Right lobe of liver (tissue), 4 donors: ENCODE measurements at regions not wholly inside any gene's neighbourhood (a gene's known extent, or its start where the extent isn't known, plus 50 kb on each side); places are given as distances from the start of the nearest gene placed in this dataset.

Experiments
- POLR2A ChIP-seq: fragments of 450-650 bp; IDR thresholded peaks from one replicate; pipeline ENCODE4 v1.6.1; 2017; ENCODE audit warnings: antibody characterized with exemption, mild to moderate bottlenecking
- TF ChIP-seq, protein P1 (sequence below), 4 donors: fragments of 200-600 bp in 3 of 4; fragments of 450-650 bp in 1 of 4; IDR thresholded peaks; one replicate each; pipeline versions ENCODE4 v1.5.1 to v1.8.0; 2016 to 2022; ENCODE audit warnings: antibody characterized with exemption in 4 of 4, mild to moderate bottlenecking in 2 of 4
- donor health status: DM: no; HTN: no; CAD: no.
- donor health status: DM: no; HTN: no; CAD: no.
- donor health status: DM: no; HTN: yes; CAD: no.

DNA sequence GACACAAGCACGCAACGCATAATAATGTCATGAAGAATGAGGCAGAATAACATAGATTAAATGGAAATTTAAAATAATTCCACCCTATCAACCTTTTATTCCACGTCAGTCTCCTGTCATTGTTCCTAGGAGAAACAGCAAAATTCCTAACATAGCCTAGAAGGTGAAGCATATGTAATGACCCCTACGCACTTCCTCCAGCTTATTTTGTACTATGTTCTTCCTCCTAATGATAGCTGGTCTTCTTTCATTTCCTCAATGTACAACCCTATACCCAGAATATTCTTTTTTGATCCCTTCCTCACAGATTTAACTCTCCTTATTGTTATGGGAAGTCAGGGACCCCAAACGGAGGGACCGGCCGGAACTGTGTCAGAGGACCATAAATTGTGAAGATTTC lies 122.0 kb upstream of the CARMIL1 start:
- TF ChIP-seq, protein P1, sequence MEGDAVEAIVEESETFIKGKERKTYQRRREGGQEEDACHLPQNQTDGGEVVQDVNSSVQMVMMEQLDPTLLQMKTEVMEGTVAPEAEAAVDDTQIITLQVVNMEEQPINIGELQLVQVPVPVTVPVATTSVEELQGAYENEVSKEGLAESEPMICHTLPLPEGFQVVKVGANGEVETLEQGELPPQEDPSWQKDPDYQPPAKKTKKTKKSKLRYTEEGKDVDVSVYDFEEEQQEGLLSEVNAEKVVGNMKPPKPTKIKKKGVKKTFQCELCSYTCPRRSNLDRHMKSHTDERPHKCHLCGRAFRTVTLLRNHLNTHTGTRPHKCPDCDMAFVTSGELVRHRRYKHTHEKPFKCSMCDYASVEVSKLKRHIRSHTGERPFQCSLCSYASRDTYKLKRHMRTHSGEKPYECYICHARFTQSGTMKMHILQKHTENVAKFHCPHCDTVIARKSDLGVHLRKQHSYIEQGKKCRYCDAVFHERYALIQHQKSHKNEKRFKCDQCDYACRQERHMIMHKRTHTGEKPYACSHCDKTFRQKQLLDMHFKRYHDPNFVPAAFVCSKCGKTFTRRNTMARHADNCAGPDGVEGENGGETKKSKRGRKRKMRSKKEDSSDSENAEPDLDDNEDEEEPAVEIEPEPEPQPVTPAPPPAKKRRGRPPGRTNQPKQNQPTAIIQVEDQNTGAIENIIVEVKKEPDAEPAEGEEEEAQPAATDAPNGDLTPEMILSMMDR (IDR thresholded peaks at IDR 0.05): no peak
- TF ChIP-seq POLR2A: no peak
